ENCODE measurements at regions not wholly inside any gene's neighbourhood (a gene's known extent, or its start where the extent isn't known, plus 50 kb on each side); places are given as distances from the start of the nearest gene placed in this dataset.

DNA sequence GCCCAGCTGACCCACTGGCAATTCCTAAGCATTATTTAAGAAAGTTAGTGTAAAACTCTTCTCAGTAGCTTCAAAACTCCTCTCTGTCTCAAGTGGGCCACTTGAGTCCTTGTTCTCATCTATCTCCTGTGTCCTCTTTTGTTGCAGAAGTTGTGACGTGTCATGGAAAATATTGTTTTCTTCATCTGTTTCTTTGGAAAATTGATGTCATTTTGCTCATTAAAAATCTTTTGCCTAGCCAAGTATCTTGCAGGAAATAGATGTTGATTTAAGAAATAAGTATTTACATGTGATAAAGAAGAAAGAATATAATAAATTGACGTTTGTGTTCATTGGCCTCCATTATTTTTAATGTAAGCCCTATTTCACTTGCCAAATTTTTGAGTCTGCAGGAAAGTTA is 1158.4 kb upstream of the SEMA6A start:
- TF ChIP-seq, protein P1, sequence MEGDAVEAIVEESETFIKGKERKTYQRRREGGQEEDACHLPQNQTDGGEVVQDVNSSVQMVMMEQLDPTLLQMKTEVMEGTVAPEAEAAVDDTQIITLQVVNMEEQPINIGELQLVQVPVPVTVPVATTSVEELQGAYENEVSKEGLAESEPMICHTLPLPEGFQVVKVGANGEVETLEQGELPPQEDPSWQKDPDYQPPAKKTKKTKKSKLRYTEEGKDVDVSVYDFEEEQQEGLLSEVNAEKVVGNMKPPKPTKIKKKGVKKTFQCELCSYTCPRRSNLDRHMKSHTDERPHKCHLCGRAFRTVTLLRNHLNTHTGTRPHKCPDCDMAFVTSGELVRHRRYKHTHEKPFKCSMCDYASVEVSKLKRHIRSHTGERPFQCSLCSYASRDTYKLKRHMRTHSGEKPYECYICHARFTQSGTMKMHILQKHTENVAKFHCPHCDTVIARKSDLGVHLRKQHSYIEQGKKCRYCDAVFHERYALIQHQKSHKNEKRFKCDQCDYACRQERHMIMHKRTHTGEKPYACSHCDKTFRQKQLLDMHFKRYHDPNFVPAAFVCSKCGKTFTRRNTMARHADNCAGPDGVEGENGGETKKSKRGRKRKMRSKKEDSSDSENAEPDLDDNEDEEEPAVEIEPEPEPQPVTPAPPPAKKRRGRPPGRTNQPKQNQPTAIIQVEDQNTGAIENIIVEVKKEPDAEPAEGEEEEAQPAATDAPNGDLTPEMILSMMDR (IDR thresholded peaks at IDR 0.05): no peak
- no peak for TF ChIP-seq POLR2AphosphoS5 (IDR thresholded peaks at IDR 0.05)
